Lower leg skin (tissue), 4 donors: ENCODE measurements at regions not wholly inside any gene's neighbourhood (a gene's known extent, or its start where the extent isn't known, plus 50 kb on each side); places are given as distances from the start of the nearest gene placed in this dataset.
A peak's percentile ranks its signal among the peaks of the same experiment; 100 is the strongest.
"Not testable (repeated sequence)": the region's sequence is repeated elsewhere in the genome, so short reads cannot be mapped to it uniquely, and the experiment has no call there.

Source experiments
- DNase-seq, 2 donors: peaks; one replicate each; pipeline ENCODE4 v3.0.0-alpha.2; 2019; ENCODE audit warnings: low spot score in 2 of 2
- H3K4me3 ChIP-seq: fragments of 200-600 bp; sonication (generic); 2 replicates; pipeline ENCODE4 v1.5.1; 2017; ENCODE audit warnings: mild to moderate bottlenecking, low read depth; ENCODE audit not compliant: poor library complexity, severe bottlenecking
- CTCF ChIP-seq, 3 donors: fragments of 450-650 bp; IDR thresholded peaks; one replicate each; pipeline ENCODE4 v1.5.1; 2016; ENCODE audit warnings: antibody characterized with exemption in 3 of 3, mild to moderate bottlenecking in 3 of 3, moderate library complexity in 2 of 3
- POLR2A ChIP-seq, 2 donors: fragments of 450-650 bp; IDR thresholded peaks; one replicate each; pipeline ENCODE4 v1.6.1; 2016 to 2017; ENCODE audit warnings: antibody characterized with exemption in 2 of 2, mild to moderate bottlenecking in 1 of 2, moderate library complexity in 1 of 2
- WGBS, 2 donors: methylation state at CpG; one replicate each; pipeline ENCODE4 v1.1.5; 2018; 5-methylcytosine and 5-hydroxymethylcytosine counted together
- intact Hi-C: fragments of 100-400 bp; cut with DNase I; formaldehyde crosslinking; loops from one replicate; pipeline ENCODE4 v1.15.0; 2023; ENCODE audit warnings: low total_unique reads

DNA sequence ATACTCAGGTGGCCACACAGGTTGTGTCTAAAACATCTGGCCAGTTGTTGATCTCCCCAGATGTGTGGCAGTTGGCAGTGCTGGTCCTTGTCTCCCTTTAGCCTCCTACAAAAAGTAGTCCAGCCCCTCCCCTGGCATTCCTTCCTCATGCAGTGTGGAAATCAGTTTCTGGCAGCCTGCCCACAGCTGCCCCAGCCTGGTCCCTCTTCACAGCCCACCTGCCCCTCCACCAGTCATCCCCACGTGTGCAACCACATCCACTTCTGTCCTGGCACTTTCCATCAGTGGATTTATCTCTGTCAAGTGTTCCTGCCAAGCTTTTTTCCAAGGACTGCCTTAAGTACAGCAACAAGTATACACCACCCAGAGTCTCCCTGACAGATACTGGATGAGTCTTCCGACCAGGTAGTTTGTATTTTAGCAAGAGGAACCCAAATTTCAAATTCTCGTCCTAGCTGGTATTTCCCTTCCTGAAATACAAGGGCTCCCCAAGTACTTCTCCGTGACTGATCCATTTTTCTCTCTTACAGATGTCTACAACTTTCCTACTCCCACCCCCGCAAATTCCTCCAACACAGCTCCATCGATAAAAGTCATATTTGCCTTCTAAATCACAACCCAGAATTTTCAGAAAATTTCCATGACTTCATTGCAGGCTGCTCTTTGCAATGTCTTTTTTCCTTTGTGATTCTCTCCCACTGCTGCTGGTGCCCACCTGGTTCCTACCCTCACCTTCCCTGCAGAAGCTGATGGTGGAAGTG lies 313.5 kb downstream of the FOXO1 start:
- DNase-seq: peak in 1 of 2 donors; percentile 43
- 54 to 66% methylated on average over 6 of the region's 6 CpGs for whole genome bisulfite sequencing, 2 donors

DNA sequence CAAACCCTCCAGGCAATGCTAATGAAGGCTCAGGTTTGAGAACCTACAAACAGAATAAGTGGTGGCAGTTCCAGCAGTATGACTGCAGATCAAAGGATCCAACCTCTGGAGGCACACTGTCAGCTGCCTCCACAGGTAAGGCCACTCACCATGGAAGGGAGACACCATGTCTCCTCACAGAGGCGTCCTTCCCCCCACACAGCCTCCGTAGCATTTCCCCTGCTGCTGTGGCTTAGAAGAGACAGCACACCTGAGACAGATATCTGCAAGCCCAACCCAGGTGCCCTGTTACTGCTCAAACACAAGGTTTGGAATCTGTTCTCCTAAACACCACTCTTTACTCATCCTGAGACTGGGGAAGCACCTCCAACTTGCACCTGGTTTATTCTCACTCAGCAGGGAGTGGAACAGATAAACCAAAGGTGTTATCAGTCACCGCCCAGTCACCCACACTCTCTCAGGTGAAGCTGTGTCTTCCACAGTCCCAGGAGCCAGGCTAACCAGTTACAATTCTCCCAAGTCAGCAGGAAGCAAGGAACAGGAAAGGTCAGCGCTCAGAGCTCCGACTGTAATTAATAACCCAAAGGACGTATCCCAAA lies 311.2 kb downstream of the FOXO1 start:
- H3K4me3 ChIP-seq: no peak overlapping the region
- peak in 1 of 2 donors; percentile 76 for DNase-seq
- intact Hi-C loops: no loop called here
- TF ChIP-seq POLR2A (IDR thresholded peaks at IDR 0.05) (no peak), CTCF (IDR thresholded peaks at IDR 0.05) (no peak)
- 85% methylated on average over 6 of the region's 6 CpGs for WGBS, 2 donors

More for the DNA sequence above, 313.5 kb downstream of the FOXO1 start:
- intact Hi-C loops: no loop called here
- no peak for TF ChIP-seq CTCF (IDR thresholded peaks at IDR 0.05)
- no peak for TF ChIP-seq POLR2A (IDR thresholded peaks at IDR 0.05)
- no peak overlapping the region for H3K4me3 ChIP-seq

- no peak overlapping the region for H3K4me3 ChIP-seq
- intact Hi-C loops: no loop called here
- TF ChIP-seq POLR2A (IDR thresholded peaks at IDR 0.05) (no peak), CTCF (IDR thresholded peaks at IDR 0.05) (no peak)
- no peak for DNase-seq
- 96 to 97% methylated on average over 6 of the region's 6 CpGs for WGBS, 2 donors
Observed at GRCh38 chr13:40356011-40356410, 310.4 kb downstream of the FOXO1 start.

DNA sequence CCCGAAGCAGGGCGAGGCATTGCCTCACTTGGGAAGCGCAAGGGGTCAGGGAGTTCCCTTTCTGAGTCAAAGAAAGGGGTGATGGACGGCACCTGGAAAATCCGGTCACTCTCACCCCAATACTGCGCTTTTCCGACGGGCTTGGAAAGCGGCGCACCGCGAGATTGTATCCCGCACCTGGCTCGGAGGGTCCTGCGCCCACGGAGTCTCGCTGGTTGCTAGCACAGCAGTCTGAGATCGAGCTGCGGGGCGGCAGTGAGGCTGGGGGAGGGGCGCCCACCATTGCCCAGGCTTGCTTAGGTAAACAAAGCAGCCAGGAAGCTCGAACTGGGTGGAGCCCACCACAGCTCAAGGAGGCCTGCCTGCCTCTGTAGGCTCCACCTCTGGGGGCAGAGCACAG lies 310.0 kb downstream of the FOXO1 start:
- DNase-seq: peak in 1 of 2 donors; percentile 64
- H3K4me3 ChIP-seq, intact Hi-C loops: not testable (repeated sequence)
- 70 to 74% methylated on average over 22 of the region's 22 CpGs for WGBS, 2 donors

- no peak overlapping the region for H3K4me3 ChIP-seq
- DNase-seq: peak in 1 of 2 donors; percentile 58
- intact Hi-C loops: no loop called here
- 86 to 92% methylated on average over 5 of the region's 5 CpGs for WGBS, 2 donors
- TF ChIP-seq POLR2A (IDR thresholded peaks at IDR 0.05): no peak
- no peak for TF ChIP-seq CTCF (IDR thresholded peaks at IDR 0.05)
Observed at GRCh38 chr13:40362502-40362901, 303.9 kb downstream of the FOXO1 start.

DNA sequence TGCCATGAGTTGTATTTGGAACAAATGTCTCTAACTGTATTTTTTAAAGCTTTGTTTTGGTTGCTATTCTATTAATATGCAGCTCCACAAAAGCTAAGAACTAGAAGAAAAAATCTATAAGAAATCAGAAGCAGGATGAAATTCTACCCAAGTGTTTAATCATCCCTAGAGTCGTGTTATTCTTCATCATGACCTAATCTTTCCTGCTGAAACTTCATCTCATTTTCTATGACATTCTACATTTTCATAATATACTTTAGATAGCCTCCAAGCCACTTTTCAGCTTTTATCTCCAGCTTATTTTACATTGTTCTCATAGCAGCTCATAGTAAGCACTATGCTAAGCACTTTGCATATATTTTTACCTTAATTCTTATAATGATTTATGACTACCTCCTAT lies 302.8 kb downstream of the FOXO1 start:
- H3K4me3 ChIP-seq: no peak overlapping the region
- no peak for TF ChIP-seq CTCF (IDR thresholded peaks at IDR 0.05)
- no peak for TF ChIP-seq POLR2A (IDR thresholded peaks at IDR 0.05)
- intact Hi-C loops: no loop called here
- no peak for DNase-seq
- WGBS, 2 donors: 72 to 76% methylated on average over 1 of the region's 1 CpG
